ENCODE measurements at regions not wholly inside any gene's neighbourhood (a gene's known extent, or its start where the extent isn't known, plus 50 kb on each side); places are given as distances from the start of the nearest gene placed in this dataset.

DNA sequence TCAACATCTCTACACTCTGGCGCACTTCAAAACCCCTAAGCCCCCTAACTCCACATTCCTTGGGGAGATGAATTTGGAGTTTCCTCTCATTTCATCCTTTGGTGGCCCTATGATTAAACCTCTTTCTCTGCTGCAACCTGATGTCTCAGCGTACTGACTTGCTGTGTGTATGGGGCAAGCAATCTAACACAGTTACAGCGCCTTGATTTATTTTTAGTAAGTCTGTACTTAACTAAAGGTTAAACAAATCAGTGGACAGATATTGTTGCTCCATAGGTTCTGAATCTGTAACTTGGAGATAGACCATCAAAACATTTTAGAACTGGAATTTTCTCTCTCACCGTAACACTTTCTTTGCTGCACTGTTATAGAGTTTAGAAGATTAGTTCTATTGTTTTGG is 452.8 kb downstream of the IRX1 start:
- TF ChIP-seq ZBTB7A (IDR thresholded peaks at IDR 0.05; ENCODE audit: low read depth) (no peak), CREB1 (IDR thresholded peaks at IDR 0.05; ENCODE audit: low read depth) (no peak), EGR1 (IDR thresholded peaks at IDR 0.05) (no peak), TCF12 (IDR thresholded peaks at IDR 0.05; ENCODE audit: low read depth) (no peak), NFIC (IDR thresholded peaks at IDR 0.05) (no peak)
- TF ChIP-seq, protein P1, sequence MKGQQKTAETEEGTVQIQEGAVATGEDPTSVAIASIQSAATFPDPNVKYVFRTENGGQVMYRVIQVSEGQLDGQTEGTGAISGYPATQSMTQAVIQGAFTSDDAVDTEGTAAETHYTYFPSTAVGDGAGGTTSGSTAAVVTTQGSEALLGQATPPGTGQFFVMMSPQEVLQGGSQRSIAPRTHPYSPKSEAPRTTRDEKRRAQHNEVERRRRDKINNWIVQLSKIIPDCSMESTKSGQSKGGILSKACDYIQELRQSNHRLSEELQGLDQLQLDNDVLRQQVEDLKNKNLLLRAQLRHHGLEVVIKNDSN (IDR thresholded peaks at IDR 0.05) = no peak
- TF ChIP-seq, protein P2, sequence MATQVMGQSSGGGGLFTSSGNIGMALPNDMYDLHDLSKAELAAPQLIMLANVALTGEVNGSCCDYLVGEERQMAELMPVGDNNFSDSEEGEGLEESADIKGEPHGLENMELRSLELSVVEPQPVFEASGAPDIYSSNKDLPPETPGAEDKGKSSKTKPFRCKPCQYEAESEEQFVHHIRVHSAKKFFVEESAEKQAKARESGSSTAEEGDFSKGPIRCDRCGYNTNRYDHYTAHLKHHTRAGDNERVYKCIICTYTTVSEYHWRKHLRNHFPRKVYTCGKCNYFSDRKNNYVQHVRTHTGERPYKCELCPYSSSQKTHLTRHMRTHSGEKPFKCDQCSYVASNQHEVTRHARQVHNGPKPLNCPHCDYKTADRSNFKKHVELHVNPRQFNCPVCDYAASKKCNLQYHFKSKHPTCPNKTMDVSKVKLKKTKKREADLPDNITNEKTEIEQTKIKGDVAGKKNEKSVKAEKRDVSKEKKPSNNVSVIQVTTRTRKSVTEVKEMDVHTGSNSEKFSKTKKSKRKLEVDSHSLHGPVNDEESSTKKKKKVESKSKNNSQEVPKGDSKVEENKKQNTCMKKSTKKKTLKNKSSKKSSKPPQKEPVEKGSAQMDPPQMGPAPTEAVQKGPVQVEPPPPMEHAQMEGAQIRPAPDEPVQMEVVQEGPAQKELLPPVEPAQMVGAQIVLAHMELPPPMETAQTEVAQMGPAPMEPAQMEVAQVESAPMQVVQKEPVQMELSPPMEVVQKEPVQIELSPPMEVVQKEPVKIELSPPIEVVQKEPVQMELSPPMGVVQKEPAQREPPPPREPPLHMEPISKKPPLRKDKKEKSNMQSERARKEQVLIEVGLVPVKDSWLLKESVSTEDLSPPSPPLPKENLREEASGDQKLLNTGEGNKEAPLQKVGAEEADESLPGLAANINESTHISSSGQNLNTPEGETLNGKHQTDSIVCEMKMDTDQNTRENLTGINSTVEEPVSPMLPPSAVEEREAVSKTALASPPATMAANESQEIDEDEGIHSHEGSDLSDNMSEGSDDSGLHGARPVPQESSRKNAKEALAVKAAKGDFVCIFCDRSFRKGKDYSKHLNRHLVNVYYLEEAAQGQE (IDR thresholded peaks at IDR 0.05; ENCODE audit: low read depth) = no peak

All from Ishikawa (cell line).